ENCODE measurements at regions not wholly inside any gene's neighbourhood (a gene's known extent, or its start where the extent isn't known, plus 50 kb on each side); places are given as distances from the start of the nearest gene placed in this dataset.

- no peak for TF ChIP-seq NANOG (IDR thresholded peaks at IDR 0.05; ENCODE audit: borderline replicate concordance)
- TF ChIP-seq ZNF462 (CRISPR knock-in tag; IDR thresholded peaks at IDR 0.05) = no peak
- TF ChIP-seq ZNF114 (CRISPR knock-in tag; IDR thresholded peaks at IDR 0.05) = no peak
Measured at GRCh38 chr6:51019806-51020205, 201.1 kb downstream of the TFAP2B start (continued).

GRCh38 chr6:51021171-51021570 lies 202.5 kb downstream of the TFAP2B start:
- Histone ChIP-seq H4K20me1 (replicated peaks; ENCODE audit: insufficient read depth) (no peaks in the 10 kb centered on the region), H3K4me1 (ENCODE audit: insufficient read depth) (no peaks in the 10 kb centered on the region), H3K27me3 (ENCODE audit: insufficient read depth) (no peaks in the 10 kb centered on the region), H3K27ac (ENCODE audit: low read depth) (no peak overlapping the region), H3K9me2 (ENCODE audit: insufficient read depth) (no peaks in the 10 kb centered on the region), H3K79me2 (replicated peaks; ENCODE audit: insufficient read depth) (no peaks in the 10 kb centered on the region), H3K4me3 (no peak overlapping the region), H3K4me2 (no peak overlapping the region), H3F3A (replicated peaks; ENCODE audit: low read depth) (no peaks in the 10 kb centered on the region), H2AFZ (no peak overlapping the region), H3K36me3 (ENCODE audit: insufficient read depth) (no peaks in the 10 kb centered on the region)
- DNase-seq (ENCODE audit: low spot score) (no peak), ATAC-seq (no peak)
- H3K4me1 Mint-ChIP-seq = peaks cover 6% of the 10 kb centered on the region
- H3K27ac Mint-ChIP-seq = no peak overlapping the region
- no peak overlapping the region for H3K4me3 Mint-ChIP-seq
- TF ChIP-seq CREB1 (CRISPR knock-in tag; IDR thresholded peaks at IDR 0.05; ENCODE audit: low read depth) = no peak
- H3K36me3 Mint-ChIP-seq (ENCODE audit: low read depth) = no peaks in the 10 kb centered on the region
- no peaks in the 10 kb centered on the region for H3K9me3 Mint-ChIP-seq
- H3K27me3 Mint-ChIP-seq (ENCODE audit: insufficient read depth, low read depth, poor library complexity) = no peaks in the 10 kb centered on the region

- Mint-ChIP-seq H3K4me1 (peaks cover 17% of the 10 kb centered on the region), H3K4me3 (no peak overlapping the region), H3K9me3 (no peaks in the 10 kb centered on the region), H3K27me3 (ENCODE audit: insufficient read depth, low read depth, poor library complexity) (no peaks in the 10 kb centered on the region), H3K27ac (no peak overlapping the region), H3K36me3 (ENCODE audit: low read depth) (no peaks in the 10 kb centered on the region)
- no peak overlapping the region for H3K4me3 ChIP-seq
- no peaks in the 10 kb centered on the region for H3K9me2 ChIP-seq (ENCODE audit: insufficient read depth)
- H3K4me2 ChIP-seq = no peak overlapping the region
- DNase-seq (ENCODE audit: low spot score) (no peak), ATAC-seq (no peak)
- H3F3A ChIP-seq (replicated peaks; ENCODE audit: low read depth) = no peaks in the 10 kb centered on the region
- H3K27me3 ChIP-seq (ENCODE audit: insufficient read depth) = no peaks in the 10 kb centered on the region
- no peaks in the 10 kb centered on the region for H4K20me1 ChIP-seq (replicated peaks; ENCODE audit: insufficient read depth)
- no peaks in the 10 kb centered on the region for H3K79me2 ChIP-seq (replicated peaks; ENCODE audit: insufficient read depth)
- H3K4me1 ChIP-seq (ENCODE audit: insufficient read depth) = peaks cover 5% of the 10 kb centered on the region; the same call in 1 of the 2 replicates
- no peak overlapping the region for H2AFZ ChIP-seq
- no peak overlapping the region for H3K27ac ChIP-seq (ENCODE audit: low read depth)
- no peaks in the 10 kb centered on the region for H3K36me3 ChIP-seq (ENCODE audit: insufficient read depth)
- TF ChIP-seq ZNF114 (CRISPR knock-in tag; IDR thresholded peaks at IDR 0.05) (no peak), CTCF (conservative IDR thresholded peaks at IDR 0.05; ENCODE audit: low read depth in 2 of 2) (no peak), REST (IDR thresholded peaks at IDR 0.05; ENCODE audit: unreplicated experiment) (no peak), JUNB (IDR thresholded peaks at IDR 0.05; ENCODE audit: unreplicated experiment) (no peak), ZNF331 (CRISPR knock-in tag; IDR thresholded peaks at IDR 0.05; ENCODE audit: low read depth) (no peak), STAT1 (IDR thresholded peaks at IDR 0.05; ENCODE audit: unreplicated experiment) (no peak)
Measured at GRCh38 chr6:51024126-51024525, 205.5 kb downstream of the TFAP2B start.
